ENCODE measurements at regions not wholly inside any gene's neighbourhood (a gene's known extent, or its start where the extent isn't known, plus 50 kb on each side); places are given as distances from the start of the nearest gene placed in this dataset.
A peak's percentile ranks its signal among the peaks of the same experiment; 100 is the strongest.

GRCh38 chr3:30222441-30222840, 384.0 kb upstream of the TGFBR2 start:
- no peak for DNase-seq (ENCODE audit: low spot score in 2 of 2, unreplicated experiment in 2 of 2)
- no peaks in the 10 kb centered on the region for H3K27me3 Mint-ChIP-seq (ENCODE audit: low read depth)
- peaks cover 19% of the 10 kb centered on the region for H3K9me3 Mint-ChIP-seq
- no peak overlapping the region for H3K4me3 Mint-ChIP-seq
- no peaks in the 10 kb centered on the region for H3K4me1 Mint-ChIP-seq
- H3K36me3 Mint-ChIP-seq: no peaks in the 10 kb centered on the region
- no peak overlapping the region for H3K27ac Mint-ChIP-seq
- no peak for TF ChIP-seq CTCF (IDR thresholded peaks at IDR 0.05; ENCODE audit: unreplicated experiment)

GRCh38 chr3:30225021-30225420, 381.4 kb upstream of the TGFBR2 start:
- no peak for TF ChIP-seq CTCF (IDR thresholded peaks at IDR 0.05; ENCODE audit: unreplicated experiment)
- Mint-ChIP-seq H3K4me3 (no peak overlapping the region), H3K27ac (no peak overlapping the region), H3K9me3 (peaks cover 15% of the 10 kb centered on the region), H3K36me3 (no peaks in the 10 kb centered on the region), H3K27me3 (ENCODE audit: low read depth) (no peaks in the 10 kb centered on the region), H3K4me1 (peaks cover 6% of the 10 kb centered on the region)
- DNase-seq (ENCODE audit: low spot score in 2 of 2, unreplicated experiment in 2 of 2): no peak

- Mint-ChIP-seq H3K9me3 (peaks cover 15% of the 10 kb centered on the region), H3K27me3 (ENCODE audit: low read depth) (no peaks in the 10 kb centered on the region), H3K36me3 (no peaks in the 10 kb centered on the region), H3K4me1 (peaks cover 6% of the 10 kb centered on the region), H3K4me3 (no peak overlapping the region), H3K27ac (no peak overlapping the region)
- no peak for TF ChIP-seq CTCF (IDR thresholded peaks at IDR 0.05; ENCODE audit: unreplicated experiment)
- no peak for DNase-seq (ENCODE audit: low spot score in 2 of 2, unreplicated experiment in 2 of 2)
Measured at GRCh38 chr3:30226601-30227151, 379.7 kb upstream of the TGFBR2 start.

- Mint-ChIP-seq H3K4me3 (no peak overlapping the region), H3K9me3 (peaks cover 13% of the 10 kb centered on the region), H3K27ac (peak overlapping the region; percentile 10), H3K4me1 (peaks cover 6% of the 10 kb centered on the region), H3K36me3 (no peaks in the 10 kb centered on the region), H3K27me3 (ENCODE audit: low read depth) (no peaks in the 10 kb centered on the region)
- TF ChIP-seq CTCF (IDR thresholded peaks at IDR 0.05; ENCODE audit: unreplicated experiment): no peak
- DNase-seq (ENCODE audit: low spot score in 2 of 2, unreplicated experiment in 2 of 2): no peak
Measured at GRCh38 chr3:30227571-30228301, 378.7 kb upstream of the TGFBR2 start.

GRCh38 chr3:30228302-30228631, 378.1 kb upstream of the TGFBR2 start:
- no peaks in the 10 kb centered on the region for H3K36me3 Mint-ChIP-seq
- no peak overlapping the region for H3K4me3 Mint-ChIP-seq
- DNase-seq (ENCODE audit: low spot score in 2 of 2, unreplicated experiment in 2 of 2): no peak
- H3K27me3 Mint-ChIP-seq (ENCODE audit: low read depth): no peaks in the 10 kb centered on the region
- peaks cover 7% of the 10 kb centered on the region for H3K9me3 Mint-ChIP-seq
- no peak for TF ChIP-seq CTCF (IDR thresholded peaks at IDR 0.05; ENCODE audit: unreplicated experiment)
- H3K4me1 Mint-ChIP-seq: peaks cover 6% of the 10 kb centered on the region
- H3K27ac Mint-ChIP-seq: no peak overlapping the region
